ENCODE measurements at regions not wholly inside any gene's neighbourhood (a gene's known extent, or its start where the extent isn't known, plus 50 kb on each side); places are given as distances from the start of the nearest gene placed in this dataset.

DNA sequence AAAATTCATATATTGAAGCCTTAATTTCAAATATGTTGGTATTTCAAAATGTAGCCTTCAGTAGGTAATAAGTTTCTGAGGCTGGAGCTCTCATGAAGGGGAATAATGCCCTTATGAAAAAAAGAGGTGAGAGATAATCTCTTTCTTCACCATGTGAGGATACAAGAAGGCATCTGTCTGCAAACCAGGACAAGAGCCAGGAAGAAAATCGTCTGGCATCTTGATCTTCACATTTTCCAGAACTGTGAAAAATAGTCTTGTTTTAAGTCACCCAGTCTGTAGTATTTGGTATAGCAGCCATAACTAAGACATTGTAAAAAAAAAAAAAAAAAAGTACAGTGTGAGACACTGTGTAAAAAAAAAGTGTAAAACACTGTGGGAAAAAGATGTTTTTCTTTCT is 768.9 kb downstream of the TAF11L14 start:
- no peak for DNase-seq (ENCODE audit: extremely low read depth, low read depth)
- H3K4me3 ChIP-seq (replicated peaks; ENCODE audit: low read depth, low read length) = no peak overlapping the region
- TF ChIP-seq, protein P1, sequence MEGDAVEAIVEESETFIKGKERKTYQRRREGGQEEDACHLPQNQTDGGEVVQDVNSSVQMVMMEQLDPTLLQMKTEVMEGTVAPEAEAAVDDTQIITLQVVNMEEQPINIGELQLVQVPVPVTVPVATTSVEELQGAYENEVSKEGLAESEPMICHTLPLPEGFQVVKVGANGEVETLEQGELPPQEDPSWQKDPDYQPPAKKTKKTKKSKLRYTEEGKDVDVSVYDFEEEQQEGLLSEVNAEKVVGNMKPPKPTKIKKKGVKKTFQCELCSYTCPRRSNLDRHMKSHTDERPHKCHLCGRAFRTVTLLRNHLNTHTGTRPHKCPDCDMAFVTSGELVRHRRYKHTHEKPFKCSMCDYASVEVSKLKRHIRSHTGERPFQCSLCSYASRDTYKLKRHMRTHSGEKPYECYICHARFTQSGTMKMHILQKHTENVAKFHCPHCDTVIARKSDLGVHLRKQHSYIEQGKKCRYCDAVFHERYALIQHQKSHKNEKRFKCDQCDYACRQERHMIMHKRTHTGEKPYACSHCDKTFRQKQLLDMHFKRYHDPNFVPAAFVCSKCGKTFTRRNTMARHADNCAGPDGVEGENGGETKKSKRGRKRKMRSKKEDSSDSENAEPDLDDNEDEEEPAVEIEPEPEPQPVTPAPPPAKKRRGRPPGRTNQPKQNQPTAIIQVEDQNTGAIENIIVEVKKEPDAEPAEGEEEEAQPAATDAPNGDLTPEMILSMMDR (IDR thresholded peaks at IDR 0.05; ENCODE audit: low read depth, low read length, missing control alignments) = no peak

DNA sequence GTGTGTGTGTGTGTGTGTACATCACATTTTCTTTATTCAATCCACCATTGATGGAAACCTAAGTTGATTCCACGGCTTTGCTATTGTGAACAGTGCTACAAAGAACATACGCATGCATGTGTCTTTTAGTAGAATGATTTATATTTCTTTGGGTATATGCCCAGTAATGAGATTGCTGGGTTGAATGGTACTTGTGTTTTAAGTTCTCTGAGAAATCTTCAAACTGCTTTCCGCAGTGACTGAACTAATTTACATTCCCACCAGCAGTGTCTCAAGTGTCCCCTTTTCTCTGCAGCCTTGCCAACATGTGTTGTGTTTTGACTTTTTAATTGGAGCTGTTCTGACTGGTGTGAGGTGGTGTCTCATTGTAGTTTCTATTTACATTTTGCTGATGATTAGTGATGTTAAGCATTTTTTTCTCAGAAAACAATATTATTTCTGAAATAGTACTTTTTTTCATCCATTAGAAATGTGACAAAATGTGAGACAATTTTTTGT is 769.7 kb downstream of the TAF11L14 start:
- no peak for DNase-seq (ENCODE audit: extremely low read depth, low read depth)
- TF ChIP-seq, protein P1 (IDR thresholded peaks at IDR 0.05; ENCODE audit: low read depth, low read length, missing control alignments) = no peak
- no peak overlapping the region for H3K4me3 ChIP-seq (replicated peaks; ENCODE audit: low read depth, low read length)

DNA sequence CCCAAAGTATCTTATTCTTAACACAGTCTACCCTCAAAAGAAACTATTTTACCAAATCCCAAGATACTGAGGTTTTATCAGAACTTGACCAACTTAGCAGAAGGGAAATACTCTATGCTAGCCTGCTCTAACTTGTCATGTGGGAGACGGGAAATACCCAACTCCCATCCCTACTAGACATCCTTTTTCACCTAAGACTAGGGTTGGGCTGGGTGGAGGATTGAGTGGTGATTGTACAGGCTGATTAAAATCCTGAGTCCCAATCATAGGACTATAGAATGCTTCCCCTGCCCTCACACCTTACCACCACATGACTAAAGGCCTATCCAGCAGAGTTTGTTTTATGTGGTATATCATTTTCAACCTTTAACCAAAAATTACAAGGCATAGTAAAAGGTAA is 786.5 kb downstream of the TAF11L14 start:
- H3K4me3 ChIP-seq (replicated peaks; ENCODE audit: low read depth, low read length) = no peak overlapping the region
- DNase-seq (ENCODE audit: extremely low read depth, low read depth) = no peak
- TF ChIP-seq, protein P1 (IDR thresholded peaks at IDR 0.05; ENCODE audit: low read depth, low read length, missing control alignments) = no peak

DNA sequence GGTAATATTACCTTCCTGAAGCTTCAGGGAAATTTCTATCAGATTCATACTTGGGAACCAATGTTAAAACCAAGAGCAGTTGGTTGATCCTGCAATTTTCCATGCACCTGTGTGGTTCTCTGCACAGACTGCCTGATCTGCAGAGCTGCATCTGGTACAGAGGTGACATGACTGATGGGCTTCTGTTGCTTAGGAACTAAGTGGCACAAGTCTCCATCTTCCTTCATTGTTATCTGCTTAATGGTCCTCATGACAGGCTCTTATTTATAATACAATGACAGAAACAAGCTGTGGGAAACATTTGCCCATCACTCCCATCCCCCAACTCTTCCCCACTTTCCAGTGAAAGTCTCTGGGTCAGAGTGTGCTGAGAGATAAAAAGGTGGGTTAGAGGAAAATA is 799.1 kb downstream of the TAF11L14 start:
- DNase-seq (ENCODE audit: extremely low read depth, low read depth) = no peak
- TF ChIP-seq, protein P1 (IDR thresholded peaks at IDR 0.05; ENCODE audit: low read depth, low read length, missing control alignments) = no peak
- no peak overlapping the region for H3K4me3 ChIP-seq (replicated peaks; ENCODE audit: low read depth, low read length)

DNA sequence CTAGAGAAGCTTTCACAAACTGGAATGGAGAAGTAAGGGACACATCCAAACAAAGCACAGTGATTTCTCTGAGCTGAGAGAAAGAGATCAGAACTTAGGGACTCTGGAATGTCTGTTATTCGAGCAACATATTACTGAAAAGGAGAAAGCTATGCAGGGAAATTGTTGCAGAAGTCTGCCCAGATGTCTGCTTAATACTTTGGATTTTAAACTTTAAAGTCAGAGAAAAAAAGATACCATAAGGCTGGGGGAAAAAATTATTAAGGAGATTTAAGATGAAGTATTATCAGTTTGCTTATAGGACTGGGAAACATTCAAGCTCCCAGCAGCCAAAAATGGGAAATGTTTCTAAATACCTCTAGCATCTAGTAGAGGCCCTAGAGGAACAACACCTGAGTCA is 803.9 kb downstream of the TAF11L14 start:
- TF ChIP-seq, protein P1 (IDR thresholded peaks at IDR 0.05; ENCODE audit: low read depth, low read length, missing control alignments) = no peak
- DNase-seq (ENCODE audit: extremely low read depth, low read depth) = no peak
- H3K4me3 ChIP-seq (replicated peaks; ENCODE audit: low read depth, low read length) = no peak overlapping the region

DNA sequence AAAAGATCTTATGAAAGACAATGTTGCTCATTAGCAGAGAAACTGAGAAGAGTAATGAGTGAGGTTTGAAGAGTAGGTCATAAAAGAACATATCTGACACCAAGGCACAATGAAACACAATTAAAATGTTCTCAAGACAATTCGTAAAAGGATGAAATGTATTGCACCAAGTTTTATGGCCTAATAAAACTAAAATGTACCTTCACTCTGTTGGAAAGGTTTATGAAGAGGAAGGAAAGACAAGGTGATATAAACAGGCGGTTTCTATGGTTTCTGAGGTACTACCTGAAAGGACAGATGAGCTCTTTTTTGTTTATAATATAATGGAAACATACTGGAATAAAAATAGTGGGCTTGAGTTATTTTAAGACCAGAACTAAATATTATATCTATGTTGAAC is 821.3 kb downstream of the TAF11L14 start:
- TF ChIP-seq, protein P1 (IDR thresholded peaks at IDR 0.05; ENCODE audit: low read depth, low read length, missing control alignments) = no peak
- DNase-seq (ENCODE audit: extremely low read depth, low read depth) = no peak
- no peak overlapping the region for H3K4me3 ChIP-seq (replicated peaks; ENCODE audit: low read depth, low read length)

DNA sequence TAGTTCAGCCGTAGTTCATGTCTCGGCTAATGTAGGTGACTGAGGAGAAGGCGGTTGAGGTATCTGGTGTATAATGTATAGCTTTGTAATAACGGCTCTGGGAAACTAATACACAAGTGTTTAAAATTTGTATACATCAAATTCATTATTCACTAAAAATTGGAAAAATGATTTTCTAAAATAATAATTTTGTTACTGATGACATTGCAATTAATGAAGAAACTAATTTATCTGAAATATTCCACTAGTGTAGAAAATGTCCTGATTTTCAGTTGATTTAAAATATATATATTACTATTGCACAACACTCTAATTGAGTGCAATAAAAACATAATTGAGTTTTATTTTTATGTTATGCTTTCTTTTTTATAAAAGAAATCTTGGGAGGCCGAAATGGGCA is 823.0 kb downstream of the TAF11L14 start:
- TF ChIP-seq, protein P1 (IDR thresholded peaks at IDR 0.05; ENCODE audit: low read depth, low read length, missing control alignments) = no peak
- DNase-seq (ENCODE audit: extremely low read depth, low read depth) = no peak
- H3K4me3 ChIP-seq (replicated peaks; ENCODE audit: low read depth, low read length) = no peak overlapping the region

All from HFF-Myc (cell line).